GM12864 (cell line): ENCODE measurements at regions not wholly inside any gene's neighbourhood (a gene's known extent, or its start where the extent isn't known, plus 50 kb on each side); places are given as distances from the start of the nearest gene placed in this dataset.

ENCODE experiments used
- DNase-seq: peaks from one replicate; pipeline ENCODE4 v3.0.0-alpha.2; 2011; ENCODE audit warnings: low read depth
- H3K4me3 ChIP-seq: 2 replicates; pipeline ENCODE4 v1.5.1; 2011; ENCODE audit warnings: mild to moderate bottlenecking, low read depth, low read length, control low read depth
- TF ChIP-seq, protein P1 (sequence below): IDR thresholded peaks from 2 replicates; pipeline ENCODE4 v1.5.1; 2011; ENCODE audit warnings: low read depth, mild to moderate bottlenecking, moderate library complexity, low read length, control low read depth, inconsistent platforms; ENCODE audit errors: missing control alignments

DNA sequence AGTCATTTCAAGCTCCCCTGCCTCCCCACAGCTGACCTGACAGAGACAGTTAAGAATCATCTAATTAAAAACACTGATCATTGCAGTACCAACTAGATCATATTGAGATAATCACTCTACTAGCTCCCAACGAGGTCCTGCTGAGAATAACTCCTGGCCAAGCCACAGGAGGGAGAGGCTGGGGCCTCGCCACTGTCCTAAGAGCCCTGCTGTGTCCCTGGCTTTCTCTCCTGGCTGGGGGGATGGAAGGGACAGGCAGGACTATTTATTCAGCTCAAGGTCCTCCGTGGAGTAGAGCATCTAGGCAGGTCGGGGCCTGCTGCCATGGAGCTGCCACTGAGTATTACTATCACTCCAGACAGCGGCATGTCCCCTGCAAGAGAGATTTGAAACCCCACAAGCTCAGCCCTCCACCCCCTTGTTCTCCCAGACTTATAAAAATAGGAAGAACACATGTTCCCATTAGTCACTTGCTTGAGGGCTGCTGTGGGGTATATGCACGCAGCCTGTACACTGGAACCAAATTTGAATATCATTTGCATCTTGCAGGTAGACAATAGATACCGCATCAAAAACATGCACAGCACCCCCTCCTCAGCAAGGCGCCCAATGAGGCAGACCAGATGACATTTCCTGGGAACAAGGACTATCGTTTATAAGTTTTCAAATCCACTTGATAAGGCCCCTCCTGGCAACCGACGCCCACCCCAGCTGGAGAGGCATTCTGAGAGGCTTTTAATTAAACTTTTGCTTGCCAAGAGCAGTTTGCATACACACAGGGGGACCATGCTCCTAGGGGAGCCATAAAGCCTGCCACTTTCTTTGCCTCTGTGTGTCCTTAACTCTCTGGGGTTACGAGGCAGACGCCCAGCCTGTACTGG, 385.2 kb upstream of the ZFHX3 start:
- no peak overlapping the region for H3K4me3 ChIP-seq
- TF ChIP-seq, protein P1, sequence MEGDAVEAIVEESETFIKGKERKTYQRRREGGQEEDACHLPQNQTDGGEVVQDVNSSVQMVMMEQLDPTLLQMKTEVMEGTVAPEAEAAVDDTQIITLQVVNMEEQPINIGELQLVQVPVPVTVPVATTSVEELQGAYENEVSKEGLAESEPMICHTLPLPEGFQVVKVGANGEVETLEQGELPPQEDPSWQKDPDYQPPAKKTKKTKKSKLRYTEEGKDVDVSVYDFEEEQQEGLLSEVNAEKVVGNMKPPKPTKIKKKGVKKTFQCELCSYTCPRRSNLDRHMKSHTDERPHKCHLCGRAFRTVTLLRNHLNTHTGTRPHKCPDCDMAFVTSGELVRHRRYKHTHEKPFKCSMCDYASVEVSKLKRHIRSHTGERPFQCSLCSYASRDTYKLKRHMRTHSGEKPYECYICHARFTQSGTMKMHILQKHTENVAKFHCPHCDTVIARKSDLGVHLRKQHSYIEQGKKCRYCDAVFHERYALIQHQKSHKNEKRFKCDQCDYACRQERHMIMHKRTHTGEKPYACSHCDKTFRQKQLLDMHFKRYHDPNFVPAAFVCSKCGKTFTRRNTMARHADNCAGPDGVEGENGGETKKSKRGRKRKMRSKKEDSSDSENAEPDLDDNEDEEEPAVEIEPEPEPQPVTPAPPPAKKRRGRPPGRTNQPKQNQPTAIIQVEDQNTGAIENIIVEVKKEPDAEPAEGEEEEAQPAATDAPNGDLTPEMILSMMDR: no peak
- no peak for DNase-seq

DNA sequence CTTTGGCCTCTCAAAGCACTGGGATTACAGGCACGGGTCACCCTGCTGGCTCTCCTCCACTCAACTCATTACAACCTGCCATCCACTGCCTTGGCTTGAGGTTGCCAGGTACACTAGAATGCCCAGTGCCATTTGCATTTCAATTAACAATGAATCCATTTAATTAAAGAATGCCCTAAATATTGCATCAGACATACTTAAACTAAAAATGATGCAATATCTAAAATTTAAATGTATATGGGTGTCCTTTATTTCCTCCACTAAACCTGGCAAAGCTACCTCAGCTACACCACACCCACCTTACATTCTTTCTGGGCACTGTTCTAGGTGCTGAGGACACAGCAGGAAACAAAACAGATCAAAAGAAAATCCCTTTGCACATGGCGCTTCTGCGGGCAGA, 382.2 kb upstream of the ZFHX3 start:
- DNase-seq: no peak
- H3K4me3 ChIP-seq: no peak overlapping the region
- TF ChIP-seq, protein P1: no peak

DNA sequence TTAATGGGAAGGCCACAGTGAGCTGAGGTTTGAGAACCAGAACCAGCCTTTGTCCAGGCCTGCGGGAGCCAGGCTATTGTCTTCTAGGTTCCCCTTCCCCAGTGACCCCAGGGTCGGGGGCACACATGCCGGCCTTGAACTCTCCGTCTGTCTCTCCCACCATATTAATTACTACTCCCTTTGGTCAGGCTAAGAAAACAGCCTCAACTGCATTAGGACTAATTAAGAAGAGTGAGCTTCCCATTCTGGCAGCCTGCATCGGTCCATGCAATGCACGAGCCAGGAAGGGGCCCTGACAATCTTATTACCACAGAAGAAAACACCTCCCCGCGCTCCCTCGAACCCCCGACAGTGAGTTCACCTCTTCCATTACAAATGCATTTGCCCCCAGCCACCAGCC, 380.2 kb upstream of the ZFHX3 start:
- no peak overlapping the region for H3K4me3 ChIP-seq
- TF ChIP-seq, protein P1: no peak
- no peak for DNase-seq

- TF ChIP-seq, protein P1: no peak
- no peak overlapping the region for H3K4me3 ChIP-seq
- DNase-seq: no peak
Measured at GRCh38 chr16:73427164-73427563, 379.2 kb upstream of the ZFHX3 start.

- no peak for DNase-seq
- TF ChIP-seq, protein P1: no peak
- no peak overlapping the region for H3K4me3 ChIP-seq
Measured at GRCh38 chr16:73426433-73427160, 378.7 kb upstream of the ZFHX3 start.

GRCh38 chr16:73420676-73421075, 372.7 kb upstream of the ZFHX3 start:
- DNase-seq: no peak
- TF ChIP-seq, protein P1: no peak
- H3K4me3 ChIP-seq: no peak overlapping the region

- H3K4me3 ChIP-seq: no peak overlapping the region
- DNase-seq: no peak
- TF ChIP-seq, protein P1: no peak
Measured at GRCh38 chr16:73420244-73420643, 372.3 kb upstream of the ZFHX3 start.
